Right cardiac atrium (tissue), 5 donors: ENCODE measurements at regions not wholly inside any gene's neighbourhood (a gene's known extent, or its start where the extent isn't known, plus 50 kb on each side); places are given as distances from the start of the nearest gene placed in this dataset.
"Not testable (repeated sequence)": the region's sequence is repeated elsewhere in the genome, so short reads cannot be mapped to it uniquely, and the experiment has no call there.

Experiments used
- ATAC-seq, 2 donors: fragments of 200-7000 bp; cut with Tn5 transposase; one replicate each; pipeline versions ENCODE4 v1.8.0 to v1.9.1; 2020; ENCODE audit warnings: moderate library complexity in 2 of 2, mild to moderate bottlenecking in 1 of 2
- DNase-seq, 3 donors: peaks; one replicate each; pipeline ENCODE4 v3.0.0-alpha.2; 2020
- H3K27ac ChIP-seq: one replicate; pipeline ENCODE4 v1.5.1; 2013; ENCODE audit warnings: mild to moderate bottlenecking, low read length, control low read depth, moderate library complexity
- H3K27me3 ChIP-seq: one replicate; pipeline ENCODE4 v1.6.1; 2013; ENCODE audit not compliant: control insufficient read depth, insufficient read depth
- H3K4me1 ChIP-seq: one replicate; pipeline ENCODE4 v1.6.1; 2013; ENCODE audit warnings: low read length; ENCODE audit not compliant: control insufficient read depth, insufficient read depth
- H3K4me3 ChIP-seq: one replicate; pipeline ENCODE4 v1.5.1; 2013; ENCODE audit warnings: low read length, control low read depth
- H3K9me3 ChIP-seq: one replicate; pipeline ENCODE4 v1.6.1; 2013; ENCODE audit warnings: low read length; ENCODE audit not compliant: control insufficient read depth
- WGBS: extraction: QIAGEN DNeasy Blood & Tissue Kit; methylation state at CpG from one replicate; pipeline ENCODE4 v1.1.7; 2013; 5-methylcytosine and 5-hydroxymethylcytosine counted together
- intact Hi-C, 4 donors: fragments of 100-400 bp; cut with DNase I; formaldehyde crosslinking; loops; one replicate each; pipeline versions ENCODE4 v1.11.0 to v1.14.0; 2022 to 2023
- donor health status: healthy with polysubstance abuse.
- donor health status: DM: no; HTN: yes; CAD: no.
- donor health status: DM: no; HTN: no; CAD: no.
- donor health status: DM: no; HTN: yes; CAD: no; lungs with severe emphysema.
- donor health status: DM: yes; HTN: yes; CAD: no.

DNA sequence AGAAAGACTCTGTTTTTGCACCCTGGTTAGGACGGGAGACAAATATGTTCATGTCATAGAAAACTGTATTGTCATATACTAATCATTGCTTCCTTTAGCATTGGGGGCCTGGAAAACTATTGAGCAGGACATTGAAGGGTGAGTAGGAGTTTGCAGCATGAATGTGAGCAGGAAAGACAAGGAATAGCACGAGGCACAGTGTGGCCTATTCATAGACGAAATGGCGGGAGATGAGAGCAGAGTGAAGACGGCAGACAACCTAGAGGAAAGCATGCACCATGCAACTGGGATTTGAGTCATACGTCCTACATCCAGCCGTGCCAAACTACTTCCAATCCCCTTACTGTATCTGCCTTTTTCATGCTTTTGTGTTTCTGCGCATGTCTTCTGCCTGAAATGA is 508.1 kb downstream of the NTRK3 start:
- DNase-seq = no peak
- Histone ChIP-seq H3K27ac (no peak overlapping the region), H3K9me3 (no peaks in the 10 kb centered on the region), H3K4me3 (no peak overlapping the region), H3K4me1 (no peaks in the 10 kb centered on the region), H3K27me3 (no peaks in the 10 kb centered on the region)
- intact Hi-C loops = no loop called here
- 90% methylated on average over 8 of the region's 8 CpGs for WGBS
- no peak for ATAC-seq

DNA sequence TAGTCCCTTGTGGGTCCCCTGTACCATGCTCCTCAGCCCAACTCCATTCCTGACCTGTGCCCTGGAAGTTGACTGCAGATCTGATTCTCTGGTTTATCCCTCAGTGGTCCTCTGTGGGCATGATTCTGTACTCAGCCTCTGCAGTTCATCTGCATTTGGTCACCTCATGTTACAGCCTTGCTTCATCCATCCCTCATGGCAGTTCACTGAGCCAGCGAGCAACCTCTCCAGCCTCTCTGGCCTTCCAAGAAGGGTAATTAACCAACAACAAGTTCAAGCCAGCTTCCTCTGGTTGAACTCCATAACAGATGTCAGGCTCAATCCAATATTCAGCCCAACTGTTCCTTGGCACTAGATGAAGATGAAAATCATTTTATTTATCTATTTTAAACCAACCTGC is 509.5 kb downstream of the NTRK3 start:
- Histone ChIP-seq H3K4me1 (no peaks in the 10 kb centered on the region), H3K4me3 (no peak overlapping the region), H3K27me3 (no peaks in the 10 kb centered on the region), H3K27ac (no peak overlapping the region), H3K9me3 (no peaks in the 10 kb centered on the region)
- ATAC-seq (no peak), DNase-seq (no peak)
- intact Hi-C loops = no loop called here
- 76% methylated on average over 1 of the region's 1 CpG for WGBS

DNA sequence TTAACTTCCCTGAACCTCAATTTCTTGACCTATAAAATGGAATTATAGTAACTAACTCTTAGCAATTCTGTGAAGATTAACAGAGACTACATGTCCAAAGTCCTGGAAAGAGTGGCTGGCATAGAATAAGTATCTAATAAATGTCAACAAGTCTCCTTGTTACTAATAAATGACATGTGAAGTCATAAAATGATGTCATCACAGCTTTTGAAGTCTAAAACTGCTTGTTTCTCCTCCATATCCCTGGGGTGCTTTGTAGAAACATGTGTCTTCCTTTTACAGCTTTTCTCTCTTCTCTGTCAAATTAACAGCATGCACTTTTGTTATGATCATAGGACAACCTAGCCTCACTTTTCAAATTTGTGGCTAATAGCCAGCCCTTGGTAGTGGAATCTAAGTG is 510.2 kb downstream of the NTRK3 start:
- ATAC-seq (no peak), DNase-seq (no peak)
- no peaks in the 10 kb centered on the region for H3K4me1 ChIP-seq
- H3K27ac ChIP-seq = no peak overlapping the region
- no peaks in the 10 kb centered on the region for H3K27me3 ChIP-seq
- intact Hi-C loops = no loop called here
- H3K9me3 ChIP-seq = no peaks in the 10 kb centered on the region
- no peak overlapping the region for H3K4me3 ChIP-seq

DNA sequence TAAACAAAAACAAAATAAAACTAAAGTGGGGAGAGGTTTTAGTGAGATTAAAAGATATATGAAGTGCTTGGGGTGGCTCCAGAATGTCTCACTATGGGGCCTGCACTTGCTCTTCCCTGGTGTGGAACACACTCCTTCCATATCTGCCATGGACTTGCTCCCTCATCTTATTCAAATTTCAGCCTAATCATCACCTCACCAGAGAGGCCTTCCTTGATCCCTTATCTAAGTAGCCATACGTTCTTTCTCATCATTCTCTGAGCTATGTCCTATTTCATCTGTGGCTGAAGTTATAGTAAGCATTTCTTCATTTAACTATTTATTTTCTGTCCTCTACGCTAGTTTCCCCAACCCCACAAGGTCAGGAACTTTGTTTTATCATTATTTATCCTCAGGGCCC is 511.7 kb downstream of the NTRK3 start:
- H3K27ac ChIP-seq = no peak overlapping the region
- no peak for DNase-seq
- no peaks in the 10 kb centered on the region for H3K27me3 ChIP-seq
- ATAC-seq = no peak
- H3K4me1 ChIP-seq = no peaks in the 10 kb centered on the region
- H3K4me3 ChIP-seq = no peak overlapping the region
- intact Hi-C loops = no loop called here
- H3K9me3 ChIP-seq = no peaks in the 10 kb centered on the region
- WGBS = 78% methylated on average over 2 of the region's 2 CpGs

DNA sequence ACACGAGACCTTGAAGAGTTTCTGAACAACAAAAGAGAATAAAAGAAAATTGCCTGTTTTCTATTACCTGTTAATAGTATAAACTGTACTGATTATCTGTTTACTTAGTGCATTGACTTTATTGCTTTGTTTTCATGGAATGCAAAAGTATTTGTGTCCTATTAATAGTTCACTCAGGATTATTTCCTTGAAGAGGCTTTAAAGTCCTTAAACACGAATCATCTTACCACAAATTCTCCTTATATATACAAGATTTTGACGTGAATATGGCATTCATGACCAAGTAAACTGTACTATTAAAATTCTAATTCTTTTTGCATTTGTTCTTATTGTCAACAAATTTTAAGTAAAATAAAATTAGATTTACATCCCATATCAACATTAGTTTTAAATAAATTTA is 513.0 kb downstream of the NTRK3 start:
- Histone ChIP-seq H3K27me3 (no peaks in the 10 kb centered on the region), H3K27ac (no peak overlapping the region), H3K4me1 (no peaks in the 10 kb centered on the region), H3K9me3 (no peaks in the 10 kb centered on the region), H3K4me3 (no peak overlapping the region)
- intact Hi-C loops = no loop called here
- DNase-seq (no peak), ATAC-seq (no peak)
- 76% methylated on average over 3 of the region's 3 CpGs for WGBS

DNA sequence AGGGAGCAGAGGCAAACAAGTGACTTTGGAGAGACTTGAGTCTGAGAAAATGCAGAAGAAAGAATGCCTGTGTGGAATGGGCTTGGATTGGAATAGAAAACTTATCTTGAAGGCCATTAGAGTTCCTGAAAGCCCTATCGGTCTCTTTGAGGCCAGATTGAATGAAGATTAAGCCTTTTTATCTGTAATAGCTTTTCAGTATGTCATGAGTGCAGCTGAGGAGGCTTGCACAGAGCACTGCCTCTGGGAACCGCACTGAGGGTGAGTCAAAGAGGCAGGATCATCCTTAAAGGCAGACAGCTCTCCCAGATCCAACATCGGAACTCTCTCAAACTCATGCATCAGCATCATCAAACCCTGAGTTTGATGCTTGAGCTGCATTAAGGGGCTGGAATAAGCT is 515.2 kb downstream of the NTRK3 start:
- no peak for ATAC-seq
- no peaks in the 10 kb centered on the region for H3K27me3 ChIP-seq
- H3K4me3 ChIP-seq = no peak overlapping the region
- no peaks in the 10 kb centered on the region for H3K4me1 ChIP-seq
- 65% methylated on average over 3 of the region's 3 CpGs for WGBS
- DNase-seq = no peak
- H3K27ac ChIP-seq = no peak overlapping the region
- H3K9me3 ChIP-seq = no peaks in the 10 kb centered on the region
- intact Hi-C loops = no loop called here

DNA sequence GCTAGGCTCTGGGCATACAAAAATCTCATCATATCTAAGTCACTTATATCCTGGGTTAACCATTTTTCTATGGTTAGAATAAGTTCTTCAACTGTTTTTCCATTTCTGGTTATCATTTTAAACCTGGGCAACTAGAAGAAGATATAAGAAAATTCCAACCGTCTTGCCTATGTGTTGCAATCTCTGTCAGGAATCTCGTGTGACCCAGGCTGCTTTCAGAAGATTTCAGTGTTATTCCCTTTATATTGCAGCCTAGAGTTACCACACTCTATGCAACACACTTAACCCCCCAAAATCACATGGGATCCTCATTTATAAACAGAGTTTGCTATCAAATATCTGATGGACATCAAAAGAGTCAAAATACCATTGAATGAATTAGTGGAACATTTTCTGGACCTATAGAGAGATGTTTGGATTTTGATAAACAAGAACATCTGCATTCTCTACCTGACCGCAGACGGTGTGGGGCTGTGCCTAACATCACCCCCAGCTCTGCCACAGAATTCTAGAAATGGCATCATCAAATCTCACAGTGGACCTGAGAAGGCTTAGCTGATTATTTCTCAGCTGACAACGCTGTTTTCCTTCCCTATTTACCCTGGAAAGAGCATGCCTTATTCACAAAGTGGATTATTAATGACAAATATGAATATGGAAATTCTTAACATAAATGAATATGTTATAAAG is 515.7 kb downstream of the NTRK3 start:
- Histone ChIP-seq H3K4me3 (no peak overlapping the region), H3K27me3 (no peaks in the 10 kb centered on the region), H3K9me3 (no peaks in the 10 kb centered on the region), H3K4me1 (no peaks in the 10 kb centered on the region), H3K27ac (no peak overlapping the region)
- no peak for DNase-seq
- ATAC-seq = no peak
- intact Hi-C loops = no loop called here
- WGBS = 74% methylated on average over 5 of the region's 5 CpGs

DNA sequence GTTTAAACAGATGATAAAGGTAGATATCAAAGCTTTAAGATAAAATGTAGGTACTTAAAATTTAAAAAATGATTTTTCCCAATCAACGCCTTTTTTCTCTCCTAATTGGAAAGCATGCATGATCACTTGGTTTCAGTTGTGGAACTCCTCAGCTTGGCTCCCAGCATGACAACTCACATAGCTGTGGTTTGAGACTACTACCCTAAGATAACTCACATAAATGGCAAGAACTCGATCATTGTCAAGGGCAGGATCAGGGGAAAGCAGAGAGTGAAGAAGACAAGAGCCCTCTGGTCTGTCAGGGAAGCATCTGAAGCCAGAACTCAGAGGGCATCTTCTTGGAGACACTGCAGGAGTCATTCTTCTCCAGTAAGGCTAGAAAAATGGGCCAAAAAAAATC is 516.7 kb downstream of the NTRK3 start:
- WGBS = 75% methylated on average over 2 of the region's 2 CpGs
- H3K4me1 ChIP-seq = no peaks in the 10 kb centered on the region
- no peaks in the 10 kb centered on the region for H3K9me3 ChIP-seq
- H3K4me3 ChIP-seq = no peak overlapping the region
- ATAC-seq (no peak), DNase-seq (no peak)
- H3K27me3 ChIP-seq = no peaks in the 10 kb centered on the region
- intact Hi-C loops = no loop called here
- H3K27ac ChIP-seq = no peak overlapping the region

DNA sequence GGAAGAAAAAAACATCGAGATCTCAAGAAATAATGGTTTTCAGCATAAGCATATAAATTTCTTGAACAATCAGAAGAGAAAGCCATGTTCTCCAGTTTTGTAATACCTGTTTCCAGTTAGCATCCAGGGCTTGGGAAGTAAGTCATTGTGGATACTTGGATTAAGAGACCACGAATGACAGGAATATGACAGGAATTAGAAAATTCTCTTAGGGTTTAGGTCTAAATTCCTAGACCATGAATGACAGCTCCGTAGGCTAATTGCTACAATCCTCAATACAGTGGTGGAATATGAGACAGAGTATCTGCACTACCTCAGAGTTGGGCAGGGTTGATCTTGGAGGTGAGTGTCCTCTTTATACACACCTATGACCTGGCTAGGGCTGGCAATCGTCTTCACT is 517.5 kb downstream of the NTRK3 start:
- ATAC-seq (no peak), DNase-seq (no peak)
- Histone ChIP-seq H3K27ac (no peak overlapping the region), H3K9me3 (no peaks in the 10 kb centered on the region), H3K27me3 (no peaks in the 10 kb centered on the region), H3K4me3 (no peak overlapping the region), H3K4me1 (no peaks in the 10 kb centered on the region)
- 82% methylated on average over 4 of the region's 4 CpGs for WGBS
- intact Hi-C loops = no loop called here

DNA sequence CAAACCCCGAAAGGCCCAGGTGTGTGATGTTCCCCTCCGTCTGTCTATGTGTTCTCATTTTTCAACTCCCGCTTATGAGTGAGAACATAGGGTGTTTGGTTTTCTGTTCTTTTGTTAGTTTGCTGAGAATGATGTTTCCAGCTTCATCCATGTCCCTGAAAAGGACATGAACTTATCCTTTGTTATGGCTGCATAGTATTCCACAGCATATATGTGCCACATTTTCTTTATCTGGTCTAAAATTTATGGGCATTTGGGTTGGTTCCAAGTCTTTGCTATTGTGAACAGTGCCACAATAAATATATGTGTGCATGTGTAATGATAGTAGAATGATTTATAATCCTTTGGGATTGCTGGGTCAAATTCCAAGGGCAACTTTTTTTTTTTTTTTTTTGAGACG is 519.1 kb downstream of the NTRK3 start:
- ATAC-seq, intact Hi-C loops, H3K27me3 ChIP-seq, H3K4me3 ChIP-seq, H3K9me3 ChIP-seq, H3K4me1 ChIP-seq, H3K27ac ChIP-seq, DNase-seq: not testable (repeated sequence)
- 97% methylated on average over 4 of the region's 4 CpGs for WGBS

DNA sequence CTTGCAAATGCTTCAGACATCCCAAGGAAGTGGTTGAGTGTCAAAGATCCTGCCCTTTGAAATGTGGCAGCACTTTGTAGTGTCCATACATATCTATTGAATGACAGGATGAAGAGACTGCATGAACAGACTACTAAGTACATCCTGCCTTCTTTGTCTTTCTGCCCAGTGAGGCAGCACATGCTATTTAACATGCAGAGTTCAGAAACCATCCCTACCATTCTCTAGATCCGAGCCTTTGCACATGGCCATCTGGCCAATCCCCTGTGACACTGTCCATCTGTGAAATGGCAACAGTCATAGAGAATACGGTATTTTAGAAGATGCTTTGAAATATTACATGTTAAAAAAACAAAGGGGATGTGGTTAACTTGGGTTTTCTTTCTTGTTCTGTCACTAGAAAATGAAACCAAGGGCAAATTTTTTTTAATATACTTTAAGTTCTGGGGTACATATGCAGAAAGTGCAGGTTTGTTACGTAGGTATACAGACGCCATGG is 519.6 kb downstream of the NTRK3 start:
- Histone ChIP-seq H3K4me3 (no peak overlapping the region), H3K27me3 (no peaks in the 10 kb centered on the region), H3K9me3 (no peaks in the 10 kb centered on the region), H3K4me1 (no peaks in the 10 kb centered on the region), H3K27ac (no peak overlapping the region)
- no peak for ATAC-seq
- intact Hi-C loops = no loop called here
- no peak for DNase-seq
- WGBS = 74% methylated on average over 4 of the region's 4 CpGs

DNA sequence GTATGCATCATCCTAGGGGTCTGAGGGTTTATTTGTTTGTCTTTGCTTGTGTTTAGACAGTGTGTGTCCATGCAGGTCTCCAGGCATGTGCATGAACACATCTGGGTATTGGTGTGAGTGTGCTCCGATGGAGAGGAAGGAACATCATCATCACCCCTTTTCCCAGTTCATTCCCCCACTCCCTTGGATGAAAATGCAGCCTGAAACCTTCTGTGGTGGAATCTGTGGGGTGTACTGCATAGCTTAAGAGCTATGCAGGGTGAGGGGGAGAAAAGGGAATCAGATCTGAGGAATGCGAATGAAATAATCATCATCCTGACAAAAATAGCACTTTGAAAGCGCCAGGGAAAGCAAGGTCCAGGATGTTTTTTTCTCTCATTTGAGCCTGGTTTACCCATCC is 520.1 kb downstream of the NTRK3 start:
- Histone ChIP-seq H3K4me1 (no peaks in the 10 kb centered on the region), H3K27ac (no peak overlapping the region), H3K27me3 (no peaks in the 10 kb centered on the region), H3K4me3 (no peak overlapping the region), H3K9me3 (no peaks in the 10 kb centered on the region)
- 72% methylated on average over 3 of the region's 3 CpGs for WGBS
- intact Hi-C loops = no loop called here
- ATAC-seq (no peak), DNase-seq (no peak)
